GM12801 (cell line): ENCODE measurements at regions not wholly inside any gene's neighbourhood (a gene's known extent, or its start where the extent isn't known, plus 50 kb on each side); places are given as distances from the start of the nearest gene placed in this dataset.

Experiments used
- TF ChIP-seq, protein P1 (sequence below): IDR thresholded peaks from one replicate; pipeline ENCODE4 v1.5.1; 2011; ENCODE audit warnings: control low read depth; ENCODE audit not compliant: insufficient read length; ENCODE audit errors: extremely low read depth

DNA sequence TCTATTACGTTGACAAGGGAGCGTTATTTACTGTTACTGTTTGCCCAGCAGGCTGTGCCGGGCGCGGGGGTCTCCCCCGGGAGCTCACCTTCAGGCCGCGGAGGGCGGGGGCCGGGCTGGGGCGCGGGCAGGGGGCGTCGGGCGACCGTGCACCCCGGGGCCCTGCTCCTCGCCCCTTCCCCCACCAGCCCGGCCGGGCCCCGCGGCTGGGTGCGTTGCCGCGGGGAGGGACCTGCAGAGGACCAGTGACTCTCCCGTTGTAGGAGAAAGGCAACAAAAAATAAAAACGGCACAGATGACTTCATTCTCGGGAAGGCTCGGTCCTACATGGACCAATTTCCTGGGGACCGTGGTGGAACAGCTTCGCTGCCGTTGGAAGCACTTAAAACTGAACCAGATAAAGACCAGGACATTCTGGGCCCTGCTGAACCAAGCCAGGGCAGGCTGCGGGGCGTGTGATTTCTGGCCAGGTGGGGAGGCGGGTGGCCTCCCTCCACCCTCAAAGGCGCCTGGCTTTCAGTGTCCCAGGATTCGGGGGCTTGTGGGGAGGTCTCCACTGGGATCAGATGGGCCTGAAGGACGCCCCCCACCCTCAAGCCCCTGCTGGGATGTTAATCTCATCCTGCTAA, 57.4 kb downstream of the IGLL1 start:
- TF ChIP-seq, protein P1, sequence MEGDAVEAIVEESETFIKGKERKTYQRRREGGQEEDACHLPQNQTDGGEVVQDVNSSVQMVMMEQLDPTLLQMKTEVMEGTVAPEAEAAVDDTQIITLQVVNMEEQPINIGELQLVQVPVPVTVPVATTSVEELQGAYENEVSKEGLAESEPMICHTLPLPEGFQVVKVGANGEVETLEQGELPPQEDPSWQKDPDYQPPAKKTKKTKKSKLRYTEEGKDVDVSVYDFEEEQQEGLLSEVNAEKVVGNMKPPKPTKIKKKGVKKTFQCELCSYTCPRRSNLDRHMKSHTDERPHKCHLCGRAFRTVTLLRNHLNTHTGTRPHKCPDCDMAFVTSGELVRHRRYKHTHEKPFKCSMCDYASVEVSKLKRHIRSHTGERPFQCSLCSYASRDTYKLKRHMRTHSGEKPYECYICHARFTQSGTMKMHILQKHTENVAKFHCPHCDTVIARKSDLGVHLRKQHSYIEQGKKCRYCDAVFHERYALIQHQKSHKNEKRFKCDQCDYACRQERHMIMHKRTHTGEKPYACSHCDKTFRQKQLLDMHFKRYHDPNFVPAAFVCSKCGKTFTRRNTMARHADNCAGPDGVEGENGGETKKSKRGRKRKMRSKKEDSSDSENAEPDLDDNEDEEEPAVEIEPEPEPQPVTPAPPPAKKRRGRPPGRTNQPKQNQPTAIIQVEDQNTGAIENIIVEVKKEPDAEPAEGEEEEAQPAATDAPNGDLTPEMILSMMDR = no peak

DNA sequence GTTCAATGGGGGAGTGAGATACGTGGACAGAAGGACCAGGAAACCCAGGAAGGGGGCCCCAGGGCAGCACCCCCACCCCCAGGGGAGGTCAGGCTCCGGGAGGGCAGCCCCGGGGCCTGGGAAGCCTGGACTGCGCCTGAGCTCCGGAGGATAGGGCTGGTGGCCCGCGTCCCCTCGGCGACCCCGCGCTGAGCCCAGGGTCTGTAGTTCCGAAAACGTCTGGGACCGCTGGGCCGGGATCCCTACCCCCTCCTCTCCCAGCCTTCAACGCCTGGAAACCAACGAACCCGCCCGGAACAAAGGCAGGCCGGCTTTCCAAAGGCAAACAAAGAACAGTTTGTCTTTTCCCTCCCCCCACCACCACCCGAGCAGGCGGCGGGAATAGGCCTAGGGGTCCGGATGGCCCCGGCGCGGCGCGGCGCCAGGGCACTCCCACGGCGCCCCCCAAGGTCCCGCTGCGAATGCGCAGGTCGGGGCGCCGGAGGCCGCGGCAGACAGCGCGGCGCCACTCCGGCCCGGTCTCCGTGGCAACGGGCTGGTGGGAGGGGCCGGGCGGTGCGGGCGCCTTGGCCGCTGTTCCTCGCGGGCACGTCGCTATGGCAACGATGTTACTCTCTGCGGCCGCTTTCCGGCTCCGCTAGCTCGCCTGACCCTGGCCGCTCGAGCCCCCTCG, 58.5 kb downstream of the IGLL1 start:
- TF ChIP-seq, protein P1 = no peak

DNA sequence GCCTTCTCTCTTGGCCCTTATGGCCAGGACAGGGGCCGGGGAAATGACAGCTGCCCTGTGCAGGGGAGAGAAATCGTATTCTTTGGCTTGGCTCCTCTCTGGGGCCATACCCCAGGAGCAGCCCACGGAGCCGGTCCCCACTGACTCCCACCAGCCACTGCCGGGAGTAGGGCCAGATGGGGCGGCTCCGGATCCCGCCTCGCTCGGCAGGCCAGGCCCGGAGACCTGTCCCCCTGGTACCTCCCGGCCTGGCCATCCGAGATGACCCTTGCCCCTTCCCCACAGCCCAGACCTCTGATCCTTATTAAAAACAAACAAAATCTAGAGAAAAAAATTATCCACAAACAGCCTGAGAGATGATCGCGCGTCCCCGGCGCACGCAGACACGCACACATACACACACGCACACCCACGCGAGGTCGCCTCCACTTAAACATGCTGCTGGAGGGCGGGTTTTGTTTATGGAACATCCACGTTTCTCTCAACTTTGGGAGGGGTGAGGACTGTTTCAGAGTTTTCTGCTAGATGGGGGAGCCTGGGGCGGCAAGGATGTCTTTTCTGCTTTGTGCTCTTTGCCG, 59.1 kb downstream of the IGLL1 start:
- TF ChIP-seq, protein P1 = no peak

DNA sequence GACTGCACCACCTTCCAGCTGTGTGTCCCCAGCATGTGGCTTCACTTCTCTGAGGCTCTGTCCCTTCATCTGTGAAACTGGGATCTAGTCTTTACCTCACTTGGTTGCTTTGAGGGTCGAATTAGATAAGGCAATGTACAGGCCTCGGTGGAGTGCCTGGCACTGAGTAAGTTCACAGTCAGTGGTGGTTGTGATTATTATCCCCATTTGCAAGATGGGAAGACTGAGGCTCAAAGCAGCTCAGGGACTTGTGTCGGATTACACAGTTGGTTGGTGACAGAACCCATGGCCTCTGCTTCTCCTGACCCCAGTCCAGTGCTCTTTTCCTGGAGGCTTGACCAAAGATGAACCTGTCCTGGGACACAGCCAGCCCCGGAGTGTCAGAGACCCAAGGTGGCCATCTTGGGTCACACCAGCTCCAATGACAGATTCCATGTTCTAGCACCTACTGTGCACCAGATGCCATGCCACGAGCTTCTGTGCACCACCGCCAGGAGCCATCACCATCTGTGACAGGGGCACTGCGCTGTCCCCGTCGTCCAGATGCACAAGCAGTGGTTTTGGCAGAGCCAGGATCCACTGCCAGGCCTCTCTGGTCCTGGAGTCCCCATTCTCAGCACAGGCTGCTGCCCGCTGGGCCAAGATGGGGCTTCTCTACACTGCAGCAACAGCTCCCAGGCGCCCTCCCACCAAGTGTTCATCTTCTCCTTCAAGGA, 60.5 kb downstream of the IGLL1 start:
- TF ChIP-seq, protein P1 = no peak

DNA sequence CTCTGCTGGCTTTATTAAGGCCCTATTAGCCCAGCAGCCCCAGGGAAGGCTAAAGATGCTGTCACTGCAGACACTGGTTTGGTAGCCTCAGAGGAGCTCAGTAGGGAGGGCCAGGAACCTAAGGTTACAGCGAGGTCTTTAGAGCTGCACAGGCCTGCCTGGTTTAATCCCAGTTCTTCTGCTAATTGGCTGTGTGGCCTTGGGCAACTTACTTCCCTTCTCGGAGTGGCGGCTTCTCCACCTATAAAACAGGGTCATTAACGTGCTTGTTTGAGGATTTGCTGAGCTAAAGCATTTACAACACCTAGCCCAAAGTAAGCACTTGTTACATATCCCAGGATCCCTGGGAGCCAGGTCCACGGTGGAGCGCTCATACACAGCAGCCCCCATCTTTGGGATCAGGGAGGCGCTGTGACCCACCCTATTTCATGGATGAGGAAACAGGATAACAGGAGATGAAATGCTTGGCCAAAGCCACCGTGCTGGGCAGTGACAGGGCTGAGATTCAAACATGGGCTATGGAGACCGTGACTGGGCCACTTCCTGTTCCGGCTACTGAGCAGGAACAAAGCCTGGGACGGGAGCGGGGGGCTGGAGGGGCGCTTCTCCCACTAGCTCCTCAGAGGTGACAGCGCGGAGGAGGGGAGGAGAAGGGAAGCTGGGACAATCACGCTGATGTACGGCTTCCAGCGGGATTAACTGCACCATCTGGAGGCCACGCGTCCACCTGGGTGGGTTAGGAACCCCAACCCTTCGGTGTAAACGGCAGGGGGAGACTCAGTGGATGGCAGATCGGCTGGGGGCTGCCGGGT, 61.5 kb downstream of the IGLL1 start:
- TF ChIP-seq, protein P1 = no peak

DNA sequence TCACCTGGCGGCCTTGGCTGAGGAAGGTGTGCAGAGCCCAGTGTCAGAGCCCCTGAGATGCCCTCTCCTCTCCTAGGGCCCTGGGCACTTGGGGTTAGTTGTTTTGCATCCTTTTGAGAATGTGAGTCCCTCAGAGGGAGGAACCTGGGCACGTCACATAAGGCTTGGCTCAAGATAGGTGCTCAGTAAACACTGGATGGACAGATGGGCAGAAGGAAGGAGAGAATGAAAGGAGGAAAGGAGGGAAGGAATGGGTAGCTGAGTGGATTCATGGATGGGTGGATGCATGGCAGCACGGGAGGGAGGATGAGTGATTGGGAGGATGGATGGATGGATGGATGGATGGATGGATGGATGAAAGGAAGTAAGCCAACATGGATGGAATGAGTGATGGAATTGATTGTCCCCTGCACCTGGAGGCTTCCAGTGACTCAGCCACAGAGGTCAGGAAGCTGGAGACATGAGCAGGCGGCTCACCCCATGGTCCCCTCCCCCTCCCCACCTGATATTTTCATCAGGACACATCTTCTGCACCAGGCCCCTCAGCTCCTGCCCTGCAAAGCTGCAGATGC, 62.2 kb downstream of the IGLL1 start:
- TF ChIP-seq, protein P1 = no peak
